GM23338 (cell line): ENCODE measurements at regions not wholly inside any gene's neighbourhood (a gene's known extent, or its start where the extent isn't known, plus 50 kb on each side); places are given as distances from the start of the nearest gene placed in this dataset.

ENCODE experiments used
- CTCF ChIP-seq, 2 experiments: fragments of 200-600 bp in 1 of 2; sonication (generic) in 1 of 2; conservative IDR thresholded peaks; 2 replicates each; pipeline versions ENCODE4 v1.5.1 to v1.6.1; 2016 to 2017; ENCODE audit warnings: antibody characterized with exemption in 2 of 2, low read depth in 2 of 2, mild to moderate bottlenecking in 2 of 2, moderate library complexity in 1 of 2
- EZH2 ChIP-seq: fragments of 200-600 bp; sonication (generic); IDR thresholded peaks from one replicate; pipeline ENCODE4 v1.8.0; 2017; ENCODE audit warnings: antibody characterized with exemption, mild to moderate bottlenecking, low read depth; ENCODE audit not compliant: unreplicated experiment
- JUNB ChIP-seq: IDR thresholded peaks from one replicate; pipeline ENCODE4 v1.6.1; 2016; ENCODE audit warnings: antibody characterized with exemption; ENCODE audit not compliant: unreplicated experiment
- POLR2AphosphoS5 ChIP-seq: IDR thresholded peaks from 2 replicates; pipeline ENCODE4 v1.6.1; 2016; ENCODE audit warnings: antibody characterized with exemption, low read depth
- ZNF331 ChIP-seq: fragments of 250-450 bp; sonication (Bioruptor Pico); IDR thresholded peaks from 2 replicates; pipeline ENCODE4 v1.5.0; 2020; ENCODE audit warnings: low read depth, mild to moderate bottlenecking, moderate library complexity

GRCh38 chr5:68130253-68130652 lies 85.3 kb upstream of the PIK3R1 start:
- no peak for TF ChIP-seq CTCF (conservative IDR thresholded peaks at IDR 0.05; ENCODE audit: low read depth in 2 of 2)
- TF ChIP-seq EZH2: no peak
- TF ChIP-seq POLR2AphosphoS5: no peak
- TF ChIP-seq JUNB: no peak
- TF ChIP-seq ZNF331: no peak
